CD14-positive monocyte (primary cell): ENCODE measurements at regions not wholly inside any gene's neighbourhood (a gene's known extent, or its start where the extent isn't known, plus 50 kb on each side); places are given as distances from the start of the nearest gene placed in this dataset.

Experiments used
- DNase-seq, 3 donors: peaks; one replicate each; pipeline ENCODE4 v3.0.0-alpha.2; 2011 to 2022
- H2AFZ ChIP-seq: 2 replicates; pipeline ENCODE4 v1.6.0; 2012; ENCODE audit warnings: mild to moderate bottlenecking, low read depth, low read length, inconsistent platforms; ENCODE audit not compliant: insufficient read depth, poor library complexity, severe bottlenecking
- H3K27ac ChIP-seq, 2 donors: 1 replicate in 1 of 2; 2 replicates in 1 of 2; pipeline ENCODE4 v1.5.1; 2012 to 2013; ENCODE audit warnings: low read length in 2 of 2, control low read depth in 1 of 2, inconsistent platforms in 1 of 2, low read depth in 1 of 2, mild to moderate bottlenecking in 1 of 2
- H3K27me3 ChIP-seq, 2 donors: one replicate each; pipeline versions ENCODE4 v1.6.0 to v1.6.1; 2011 to 2013; ENCODE audit warnings: low read length in 2 of 2; ENCODE audit not compliant: control insufficient read depth in 2 of 2, insufficient read depth in 2 of 2
- H3K36me3 ChIP-seq, 2 donors: replicated peaks in 1 of 2; 1 replicate in 1 of 2; 2 replicates in 1 of 2; pipeline versions ENCODE4 v1.5.1 to v1.6.1; 2012 to 2013; ENCODE audit warnings: low read length in 2 of 2, control low read depth in 1 of 2, inconsistent platforms in 1 of 2, mild to moderate bottlenecking in 1 of 2; ENCODE audit not compliant: insufficient read depth in 2 of 2, control insufficient read depth in 1 of 2
- H3K4me1 ChIP-seq, 2 donors: 1 replicate in 1 of 2; 2 replicates in 1 of 2; pipeline versions ENCODE4 v1.5.1 to v1.6.1; 2012 to 2013; ENCODE audit warnings: low read length in 2 of 2, control low read depth in 1 of 2, inconsistent platforms in 1 of 2, mild to moderate bottlenecking in 1 of 2, moderate library complexity in 1 of 2; ENCODE audit not compliant: insufficient read depth in 2 of 2, control insufficient read depth in 1 of 2
- H3K4me2 ChIP-seq: replicated peaks from 2 replicates; pipeline ENCODE3; 2012; ENCODE audit warnings: low read length, moderate library complexity, mild to moderate bottlenecking; ENCODE audit not compliant: poor library complexity, severe bottlenecking; ENCODE audit errors: extremely low read depth
- H3K4me3 ChIP-seq, 3 experiments: fragments of 200-600 bp in 1 of 3; sonication (generic) in 1 of 3; replicated peaks in 1 of 3; 1 replicate in 2 of 3; 2 replicates in 1 of 3; pipeline ENCODE4 v1.5.1; 2011 to 2013; ENCODE audit warnings: low read length in 3 of 3, mild to moderate bottlenecking in 3 of 3, control low read depth in 2 of 3, low read depth in 2 of 3, inconsistent platforms in 1 of 3, moderate library complexity in 1 of 3
- H3K79me2 ChIP-seq: 2 replicates; pipeline ENCODE4 v1.6.0; 2012; ENCODE audit warnings: mild to moderate bottlenecking, control low read depth, inconsistent platforms, low read length, moderate library complexity; ENCODE audit not compliant: insufficient read depth
- H3K9ac ChIP-seq: 2 replicates; pipeline ENCODE4 v1.6.0; 2017; ENCODE audit warnings: low read length, mild to moderate bottlenecking; ENCODE audit not compliant: insufficient read depth, poor library complexity, severe bottlenecking
- H3K9me3 ChIP-seq, 2 donors: replicated peaks in 1 of 2; 1 replicate in 1 of 2; 2 replicates in 1 of 2; pipeline versions ENCODE4 v1.5.1 to v1.6.1; 2012 to 2013; ENCODE audit warnings: low read length in 2 of 2, control low read depth in 1 of 2; ENCODE audit not compliant: control insufficient read depth in 1 of 2, insufficient read depth in 1 of 2
- H4K20me1 ChIP-seq: 2 replicates; pipeline ENCODE4 v1.6.0; 2012; ENCODE audit warnings: mild to moderate bottlenecking, low read length, control low read depth, moderate library complexity; ENCODE audit not compliant: insufficient read depth
- H3K27ac Mint-ChIP-seq, 7 donors: one replicate each; pipeline ENCODE4 v1.8.0; 2020; ENCODE audit warnings: mild to moderate bottlenecking in 7 of 7, mixed read lengths in 7 of 7, moderate library complexity in 6 of 7, inconsistent platforms in 2 of 7
- H3K27me3 Mint-ChIP-seq, 3 donors: one replicate each; pipeline ENCODE4 v1.8.0; 2021 to 2022; ENCODE audit warnings: low read depth in 3 of 3, mild to moderate bottlenecking in 3 of 3, mixed read lengths in 3 of 3, moderate library complexity in 3 of 3, inconsistent platforms in 1 of 3
- H3K36me3 Mint-ChIP-seq, 2 donors: one replicate each; pipeline ENCODE4 v1.8.0; 2020; ENCODE audit warnings: mixed read lengths in 2 of 2, inconsistent platforms in 1 of 2, mild to moderate bottlenecking in 1 of 2
- H3K4me1 Mint-ChIP-seq: one replicate; pipeline ENCODE4 v1.8.0; 2020; ENCODE audit warnings: mild to moderate bottlenecking, mixed read lengths
- H3K4me3 Mint-ChIP-seq, 2 donors: one replicate each; pipeline ENCODE4 v1.8.0; 2020; ENCODE audit warnings: mild to moderate bottlenecking in 2 of 2, mixed read lengths in 2 of 2, moderate library complexity in 1 of 2
- H3K9me3 Mint-ChIP-seq, 7 donors: one replicate each; pipeline ENCODE4 v1.8.0; 2020 to 2022; ENCODE audit warnings: mixed read lengths in 7 of 7, mild to moderate bottlenecking in 6 of 7, moderate library complexity in 6 of 7, inconsistent platforms in 2 of 7
- CTCF ChIP-seq: fragments of 200-600 bp; IDR thresholded peaks from one replicate; pipeline ENCODE4 v1.8.0; 2022; ENCODE audit warnings: antibody characterized with exemption, mild to moderate bottlenecking
- WGBS: methylation state at CpG from one replicate; pipeline ENCODE4 v1.1.5; 2013; ENCODE audit warnings: missing lambda C conversion rate; ENCODE audit not compliant: insufficient coverage; 5-methylcytosine and 5-hydroxymethylcytosine counted together
- intact Hi-C, 2 donors: fragments of 100-400 bp; cut with micrococcal nuclease; formaldehyde crosslinking; loops; one replicate each; pipeline versions ENCODE4 v1.15.0 to v1.15.1; 2023

- no peak for TF ChIP-seq CTCF
- Mint-ChIP-seq H3K9me3 (peaks cover 0 to 6% (median 0%) of the 10 kb centered on the region in 7 donors), H3K4me1 (no peaks in the 10 kb centered on the region), H3K27me3 (peaks cover 0 to 2% (median 0%) of the 10 kb centered on the region in 3 donors), H3K36me3 (no peaks in the 10 kb centered on the region), H3K27ac (no peak overlapping the region), H3K4me3 (no peak overlapping the region)
- intact Hi-C loops, result no loop called here
- no peak overlapping the region for H2AFZ ChIP-seq
- no peaks in the 10 kb centered on the region for H3K27me3 ChIP-seq
- DNase-seq, result no peak
- H3K36me3 ChIP-seq, result no peaks in the 10 kb centered on the region
- H3K9ac ChIP-seq, result no peak overlapping the region
- no peaks in the 10 kb centered on the region for H3K79me2 ChIP-seq
- no CpG with 5 or more reads among the region's 1 CpG for WGBS
- H3K4me2 ChIP-seq, result no peak overlapping the region
- H3K4me3 ChIP-seq, result no peak overlapping the region
- no peak overlapping the region for H3K27ac ChIP-seq
- H4K20me1 ChIP-seq, result no peaks in the 10 kb centered on the region
- no peaks in the 10 kb centered on the region for H3K9me3 ChIP-seq
- no peaks in the 10 kb centered on the region for H3K4me1 ChIP-seq
Measured at GRCh38 chr5:136458481-136458880, 93.1 kb upstream of the TRPC7 start.

GRCh38 chr5:136457390-136458013 is 92.2 kb upstream of the TRPC7 start:
- Histone ChIP-seq H2AFZ (no peak overlapping the region), H3K9ac (no peak overlapping the region), H3K27me3 (no peaks in the 10 kb centered on the region), H3K9me3 (no peaks in the 10 kb centered on the region), H3K4me2 (no peak overlapping the region), H3K79me2 (no peaks in the 10 kb centered on the region), H3K36me3 (no peaks in the 10 kb centered on the region), H3K4me3 (no peak overlapping the region), H3K27ac (no peak overlapping the region), H4K20me1 (no peaks in the 10 kb centered on the region), H3K4me1 (no peaks in the 10 kb centered on the region)
- Mint-ChIP-seq H3K4me3 (no peak overlapping the region), H3K27ac (no peak overlapping the region), H3K36me3 (no peaks in the 10 kb centered on the region), H3K27me3 (peaks cover 0 to 2% (median 0%) of the 10 kb centered on the region in 3 donors), H3K9me3 (peaks cover 0 to 4% (median 0%) of the 10 kb centered on the region in 7 donors), H3K4me1 (no peaks in the 10 kb centered on the region)
- TF ChIP-seq CTCF, result no peak
- DNase-seq, result no peak
- 83% methylated on average over 1 of the region's 2 CpGs for WGBS
- intact Hi-C loops, result no loop called here
